ENCODE measurements at regions not wholly inside any gene's neighbourhood (a gene's known extent, or its start where the extent isn't known, plus 50 kb on each side); places are given as distances from the start of the nearest gene placed in this dataset.
"Not testable (repeated sequence)": the region's sequence is repeated elsewhere in the genome, so short reads cannot be mapped to it uniquely, and the experiment has no call there.

DNA sequence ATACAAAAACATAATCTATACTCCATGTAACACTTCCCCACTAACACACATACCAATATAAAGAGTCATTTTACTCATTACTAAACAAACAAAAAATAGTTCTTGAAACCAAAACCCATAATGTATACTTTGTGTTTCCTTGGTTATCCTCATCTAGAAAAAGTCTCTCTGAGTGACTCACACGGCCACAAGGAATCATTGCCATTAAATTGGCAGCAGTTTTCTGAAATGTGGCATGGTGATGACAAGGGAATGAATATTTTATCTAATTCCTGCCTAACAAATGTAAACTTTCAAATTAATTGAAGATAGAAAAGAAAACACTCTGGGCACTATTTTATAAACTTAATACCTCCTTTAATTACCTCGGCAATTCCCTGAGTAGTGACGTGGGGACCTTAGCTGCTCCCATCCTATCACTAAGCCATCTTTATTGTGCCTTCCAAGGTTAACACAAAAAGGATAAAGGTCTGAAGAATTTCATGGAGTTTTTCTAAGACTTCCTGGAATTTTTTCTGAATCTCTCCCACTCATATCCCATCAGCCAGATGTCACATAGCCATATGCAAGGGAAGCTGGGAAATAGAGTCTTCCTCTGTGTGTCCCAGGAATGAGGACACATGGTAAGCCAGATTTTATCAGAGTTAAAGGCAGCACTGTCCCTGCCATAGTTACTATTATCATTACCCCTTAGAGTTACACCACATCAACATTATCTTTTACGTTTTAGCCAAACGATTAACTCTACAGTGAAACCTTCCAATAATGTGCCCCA, 857.2 kb upstream of the TENM4 start:
- DNase-seq (ENCODE audit: low read depth, low spot score) = peak; percentile 80

DNA sequence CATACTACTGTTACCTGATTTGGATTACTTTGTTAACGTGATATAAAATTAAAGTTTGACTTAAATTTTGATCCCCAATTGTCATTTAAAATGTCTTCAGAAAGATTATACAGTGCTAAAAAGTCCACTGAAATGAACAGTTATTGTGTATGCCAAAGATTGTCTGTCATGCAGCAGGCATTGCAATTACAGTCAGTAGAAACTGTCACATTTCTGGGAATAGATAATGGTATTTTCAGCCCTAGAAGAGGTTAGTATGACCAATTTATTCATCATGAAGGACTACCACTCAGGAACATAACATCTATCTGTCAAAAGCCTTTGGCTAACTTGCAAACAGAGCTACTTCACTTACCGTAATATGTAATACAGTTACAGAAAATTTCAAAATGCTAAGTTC, 852.5 kb upstream of the TENM4 start:
- no peak for DNase-seq (ENCODE audit: low read depth, low spot score)

DNA sequence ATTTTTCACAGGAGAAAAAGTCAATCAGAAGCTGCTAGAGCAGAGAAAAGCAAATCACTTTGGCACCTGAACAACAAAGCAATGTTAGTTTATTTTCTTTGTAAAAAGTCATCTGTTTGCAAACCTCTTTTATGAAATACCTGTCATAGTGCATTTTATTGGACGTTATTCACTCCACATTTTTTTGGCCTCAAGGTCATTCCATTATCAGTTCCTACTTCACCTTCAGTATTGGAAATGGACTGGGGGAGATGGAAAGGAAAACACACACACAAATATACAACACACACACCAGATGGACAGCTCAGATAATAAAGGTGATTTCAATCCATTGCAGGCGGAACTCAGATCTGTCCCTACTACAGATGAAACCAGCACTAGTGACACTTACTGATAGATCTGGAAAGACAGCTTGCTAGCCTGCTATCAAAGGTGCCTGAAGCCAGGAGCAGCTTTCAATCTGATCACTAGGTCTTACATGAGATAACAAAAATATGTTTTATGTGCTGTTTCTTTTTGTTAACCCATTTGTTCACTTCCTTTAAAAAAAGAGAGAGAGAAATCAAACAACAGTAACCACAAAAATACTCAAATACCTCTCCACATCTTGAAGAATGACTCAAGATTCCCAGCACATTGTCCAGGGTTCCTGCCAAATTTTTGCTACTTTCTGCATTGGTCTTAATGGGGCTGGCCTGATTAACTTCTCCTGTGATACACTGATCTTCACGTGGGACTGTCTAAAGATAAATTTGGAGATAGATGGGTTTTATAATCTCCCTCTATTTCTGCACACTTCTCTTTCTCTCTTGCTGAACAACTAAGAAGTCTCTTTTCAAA, 844.3 kb upstream of the TENM4 start:
- DNase-seq (ENCODE audit: low read depth, low spot score) = peak; percentile 77

DNA sequence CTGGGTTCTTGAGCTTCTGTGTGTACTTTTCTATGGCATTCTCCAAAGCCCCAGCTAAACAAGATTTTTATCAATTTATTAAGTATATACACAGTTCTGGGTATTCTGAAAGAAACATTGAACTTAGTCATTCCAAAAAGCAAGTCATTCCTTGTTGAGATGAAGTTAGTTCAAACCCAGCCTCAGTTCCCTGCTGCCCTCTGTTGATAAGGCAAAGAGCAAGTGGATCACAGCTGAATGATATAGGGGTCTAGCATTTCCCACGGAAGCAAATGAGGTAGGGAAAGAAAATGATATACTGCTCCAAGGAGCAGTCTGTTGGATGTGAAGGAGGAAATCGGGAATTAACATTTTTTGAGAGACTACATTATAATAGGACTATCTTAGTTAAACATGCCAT, 841.8 kb upstream of the TENM4 start:
- DNase-seq (ENCODE audit: low read depth, low spot score) = no peak

DNA sequence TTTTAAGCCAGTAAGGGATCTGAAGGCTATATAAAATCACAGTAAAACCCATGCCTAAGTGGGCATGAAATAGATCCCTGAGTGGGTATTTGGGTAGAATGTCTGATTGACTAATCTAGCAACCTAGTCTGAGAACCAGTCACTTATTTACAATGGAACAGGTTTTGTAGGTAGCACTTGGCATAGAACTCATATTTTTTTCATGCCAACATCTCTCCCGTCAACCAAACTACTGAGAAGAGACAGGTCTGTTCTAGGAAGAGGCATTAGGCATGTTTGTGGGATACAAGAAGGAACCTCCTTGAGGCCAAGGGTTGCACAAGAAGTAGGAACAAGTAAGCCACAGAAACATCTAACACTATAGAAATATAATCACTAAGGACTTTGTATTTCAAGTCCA, 840.4 kb upstream of the TENM4 start:
- no peak for DNase-seq (ENCODE audit: low read depth, low spot score)

DNA sequence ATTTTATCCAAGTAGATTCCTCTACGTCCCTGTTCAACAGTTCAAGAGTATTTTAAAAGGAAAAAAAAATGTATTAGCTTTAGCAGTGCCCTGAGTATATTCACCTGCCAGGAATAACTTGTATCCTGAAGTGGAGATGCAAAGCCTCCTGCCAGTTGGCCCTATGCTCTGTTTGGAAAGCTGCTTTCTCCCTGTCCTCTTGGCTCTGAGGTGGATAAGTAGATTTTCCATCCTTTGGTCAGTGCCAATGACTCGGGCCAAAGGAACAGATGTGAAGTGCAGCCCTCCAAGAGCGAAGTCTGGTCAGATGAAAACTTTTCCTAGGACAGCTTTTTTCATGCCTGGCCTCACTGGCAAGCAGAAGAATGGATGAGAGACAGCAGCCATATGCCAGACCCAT, 839.9 kb upstream of the TENM4 start:
- no peak for DNase-seq (ENCODE audit: low read depth, low spot score)

DNA sequence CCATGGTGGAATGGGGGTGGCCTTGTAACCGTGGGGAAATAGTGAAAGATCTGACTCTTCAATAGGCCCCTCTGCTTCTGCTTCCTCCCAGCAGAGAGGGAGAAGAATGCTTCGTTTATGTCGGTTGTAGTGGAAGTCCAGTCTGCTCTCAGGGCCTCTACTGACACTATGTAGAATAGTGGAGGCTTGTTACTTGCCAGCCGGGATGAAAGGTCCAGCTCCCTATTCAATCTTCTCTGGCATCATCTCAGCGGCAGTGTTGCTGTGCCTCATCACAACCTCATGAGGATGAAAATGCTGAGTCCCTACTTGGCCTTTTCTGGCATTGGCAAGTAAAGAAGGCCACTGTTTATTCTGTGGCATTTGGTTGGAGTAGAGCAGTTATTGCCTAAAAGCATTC, 820.9 kb upstream of the TENM4 start:
- DNase-seq (ENCODE audit: low read depth, low spot score) = no peak

DNA sequence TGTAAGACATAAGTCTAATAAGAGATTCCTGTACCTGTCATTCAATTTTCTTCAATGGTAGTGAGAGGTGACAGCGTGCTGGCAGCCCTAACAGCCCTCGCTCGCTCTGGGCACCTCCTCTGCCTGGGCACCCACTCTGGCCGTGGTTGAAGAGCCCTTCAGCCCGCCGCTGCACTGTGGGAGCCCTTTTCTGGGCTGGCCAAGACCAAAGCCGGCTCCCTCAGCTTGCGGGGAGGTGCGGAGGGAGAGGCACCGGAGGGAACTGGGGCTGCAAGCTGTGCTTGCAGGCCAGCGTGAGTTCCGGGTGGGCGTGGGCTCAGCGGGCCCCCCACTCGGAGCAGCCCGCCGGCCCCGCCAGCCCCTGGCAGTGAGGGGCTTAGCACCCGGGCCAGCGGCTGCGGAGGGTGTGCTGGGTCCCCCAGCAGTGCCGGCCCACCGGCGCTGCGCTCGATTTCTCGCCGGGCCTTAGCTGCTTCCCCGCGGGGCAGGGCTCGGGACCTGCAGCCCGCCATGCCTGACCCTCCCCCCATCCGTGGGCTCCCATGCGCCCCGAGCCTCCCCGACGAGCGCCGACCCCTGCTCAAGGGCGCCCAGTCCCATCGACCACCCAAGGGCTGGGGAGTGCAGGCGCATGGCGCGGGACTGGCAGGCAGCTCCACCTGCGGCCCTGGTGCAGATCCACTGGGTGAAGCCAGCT, 816.6 kb upstream of the TENM4 start:
- DNase-seq (ENCODE audit: low read depth, low spot score) = not testable (repeated sequence)

DNA sequence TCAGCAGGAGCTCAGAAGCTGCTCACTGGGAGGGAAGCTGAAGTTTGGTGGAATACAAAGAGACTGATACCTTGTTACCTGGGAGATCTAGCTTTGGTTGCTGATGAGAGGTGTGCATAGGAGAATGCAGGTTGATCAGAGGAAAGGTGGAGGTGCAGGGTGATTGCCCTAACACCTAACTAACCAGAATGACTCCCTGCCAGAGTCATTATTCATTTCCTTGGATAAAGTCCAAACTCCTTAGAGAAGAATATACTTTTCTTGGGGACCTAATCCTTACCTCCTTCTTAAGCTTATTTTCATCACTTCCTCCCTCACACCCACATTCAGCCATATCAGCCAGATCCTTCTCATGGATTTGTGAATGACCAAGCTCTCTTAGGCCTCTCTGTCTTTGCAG, 814.2 kb upstream of the TENM4 start:
- DNase-seq (ENCODE audit: low read depth, low spot score) = no peak

DNA sequence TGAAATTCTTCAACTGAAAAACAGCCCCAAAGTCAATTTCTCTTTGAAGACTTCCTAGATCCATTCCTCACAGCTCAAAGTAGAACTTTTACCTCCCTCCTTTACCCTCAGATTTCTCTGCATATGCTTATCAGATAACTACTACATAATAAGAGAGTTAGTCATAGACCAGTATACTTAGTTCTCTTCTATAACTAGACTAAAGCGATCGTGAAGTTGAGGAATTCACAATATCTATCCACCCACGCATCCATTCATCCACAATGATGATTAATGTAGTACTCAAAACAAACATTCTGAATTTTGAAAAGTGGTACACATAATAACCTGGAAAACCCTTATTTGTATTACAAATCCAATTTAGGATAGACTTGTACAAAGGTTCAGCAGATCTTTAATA, 800.9 kb upstream of the TENM4 start:
- DNase-seq (ENCODE audit: low read depth, low spot score) = peak; percentile 37

DNA sequence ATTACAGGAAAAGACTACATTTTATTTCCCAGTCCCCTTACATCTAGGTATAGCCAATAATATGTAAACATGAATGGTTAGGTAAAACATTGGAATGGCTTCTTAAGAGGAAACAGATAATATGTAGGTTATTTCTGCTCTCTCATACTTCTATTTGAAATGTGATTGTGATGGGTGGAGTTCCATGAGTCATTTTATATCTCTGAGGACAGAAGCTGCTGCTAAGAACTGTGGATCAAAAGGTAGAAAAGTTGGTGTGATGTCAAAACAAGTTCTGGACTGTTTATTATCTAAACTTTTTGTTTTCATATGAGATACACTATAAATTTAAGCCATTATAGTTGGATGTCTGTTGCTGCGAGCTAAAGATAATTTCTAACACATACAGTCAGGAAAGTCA, 799.4 kb upstream of the TENM4 start:
- DNase-seq (ENCODE audit: low read depth, low spot score) = no peak

DNA sequence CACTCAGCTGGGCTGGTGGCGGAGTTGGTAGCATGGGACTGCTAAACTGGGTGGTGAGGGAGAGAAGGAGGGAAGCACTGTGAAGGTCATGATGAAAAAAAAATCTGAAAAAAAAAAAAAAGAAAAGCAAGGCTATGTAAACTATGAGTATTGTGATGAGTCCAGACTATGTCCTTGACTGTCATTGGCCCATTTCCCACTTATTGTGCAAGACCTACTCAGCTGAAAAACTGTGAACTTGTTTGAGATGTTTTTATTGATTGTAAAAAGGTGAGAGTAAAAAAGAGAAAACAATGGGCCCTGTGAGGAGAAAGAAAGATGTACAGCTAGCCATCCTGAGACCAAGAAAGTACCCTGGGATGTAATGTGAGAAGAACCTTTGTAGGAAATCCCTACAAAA, 798.4 kb upstream of the TENM4 start:
- DNase-seq (ENCODE audit: low read depth, low spot score) = no peak

DNA sequence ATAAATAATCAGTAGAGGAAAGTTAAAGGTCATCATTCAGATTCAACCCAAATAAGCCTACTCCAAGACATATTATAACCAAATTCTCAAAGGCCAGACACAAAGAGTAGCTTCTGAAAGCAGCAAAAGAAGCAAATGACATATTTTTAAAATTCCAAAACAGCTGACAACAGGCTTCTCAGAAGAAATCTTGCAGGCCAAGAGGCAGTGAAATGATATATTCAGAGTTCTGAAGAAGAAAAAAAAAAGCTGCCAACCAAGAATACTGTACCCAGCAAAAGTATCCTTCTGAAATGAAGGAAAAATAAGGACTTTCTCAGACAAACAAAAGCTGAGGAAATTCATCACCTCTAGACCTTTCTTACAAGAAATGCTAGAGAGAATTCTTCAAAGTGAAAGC, 787.1 kb upstream of the TENM4 start:
- no peak for DNase-seq (ENCODE audit: low read depth, low spot score)

DNA sequence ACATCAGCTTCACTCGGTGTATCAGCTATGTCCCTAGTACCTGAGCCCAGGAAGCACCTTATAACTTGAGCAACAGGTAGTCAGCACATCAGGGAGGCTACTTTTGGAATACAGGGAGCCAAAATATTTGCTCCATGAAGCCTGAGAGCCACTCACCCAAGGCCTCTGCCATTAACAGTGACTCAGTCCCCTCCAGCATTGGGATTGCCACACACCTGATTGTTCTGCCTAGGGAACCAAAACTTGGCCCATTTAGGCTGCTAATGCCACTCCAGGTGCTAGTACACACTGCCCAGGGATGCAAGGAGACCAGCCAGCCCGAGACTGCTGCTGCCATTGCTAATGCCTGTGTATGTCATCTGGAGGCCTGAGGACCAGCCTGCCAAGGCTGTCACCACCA, 773.6 kb upstream of the TENM4 start:
- DNase-seq (ENCODE audit: low read depth, low spot score) = no peak

DNA sequence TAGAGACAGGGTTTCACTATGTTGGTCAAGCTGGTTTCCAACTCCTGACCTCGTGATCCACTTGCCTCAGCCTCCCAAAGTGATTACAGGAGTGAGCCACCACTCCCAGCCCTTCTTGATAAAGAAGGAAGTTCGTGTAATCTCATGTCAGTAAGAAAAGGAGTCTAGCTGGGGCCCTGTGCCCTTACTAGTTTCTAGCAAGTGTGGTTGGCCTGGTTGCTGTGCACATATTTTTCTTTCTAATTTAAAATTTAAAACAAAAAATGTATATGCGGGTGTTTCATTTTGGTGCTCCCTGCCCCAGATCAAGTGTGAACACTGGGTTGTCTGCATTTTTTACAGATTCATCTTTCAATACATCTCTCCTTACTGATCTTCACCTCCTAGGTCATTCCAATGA, 770.8 kb upstream of the TENM4 start:
- no peak for DNase-seq (ENCODE audit: low read depth, low spot score)

DNA sequence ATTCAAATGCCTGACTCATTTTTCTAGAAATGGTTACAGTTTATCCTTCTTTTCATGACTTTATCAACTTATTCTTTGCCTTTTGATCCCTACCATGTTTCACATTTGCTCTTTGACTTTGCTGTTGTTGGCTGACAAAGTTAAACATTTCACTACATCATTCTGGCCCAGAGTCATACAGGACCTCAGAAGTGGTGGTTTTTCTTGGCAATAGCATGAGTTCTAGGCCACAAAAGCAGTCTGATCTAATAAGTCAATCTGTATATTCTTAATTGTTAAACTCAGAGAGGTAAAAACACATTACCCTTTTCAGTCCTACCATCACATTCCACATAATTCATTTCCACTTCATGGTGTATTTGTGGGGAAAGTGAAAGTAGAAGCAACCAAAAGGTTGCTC, 763.2 kb upstream of the TENM4 start:
- peak; percentile 76 for DNase-seq (ENCODE audit: low read depth, low spot score)

DNA sequence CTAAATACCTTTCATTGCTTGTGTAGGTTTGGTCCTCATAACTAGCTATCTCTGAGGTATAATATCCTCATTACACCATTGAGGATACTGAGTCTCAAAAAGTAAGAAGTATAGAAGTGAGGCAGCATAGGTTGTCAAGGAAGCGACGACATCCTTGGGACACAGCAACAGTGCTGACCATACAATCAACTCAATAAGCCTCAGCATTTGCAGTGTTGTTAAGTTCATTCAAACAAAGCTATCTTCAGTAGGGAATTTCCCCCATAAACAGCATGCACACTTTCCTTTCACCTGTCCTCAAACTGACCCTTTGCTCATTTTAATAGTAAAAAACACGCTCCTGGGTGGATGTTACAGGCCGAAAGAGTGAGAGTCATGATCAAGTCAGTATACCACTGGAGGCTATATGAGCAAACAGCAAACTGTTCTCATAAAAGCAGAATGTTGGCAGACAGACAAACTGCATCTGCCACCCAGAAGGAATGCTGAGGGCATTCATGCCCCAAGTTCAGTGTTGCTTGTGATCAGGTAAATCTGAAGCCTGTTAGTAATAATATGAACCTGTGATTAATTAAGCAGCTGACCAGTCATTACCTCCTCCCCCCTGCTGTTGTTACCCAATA, 756.2 kb upstream of the TENM4 start:
- DNase-seq (ENCODE audit: low read depth, low spot score) = no peak

DNA sequence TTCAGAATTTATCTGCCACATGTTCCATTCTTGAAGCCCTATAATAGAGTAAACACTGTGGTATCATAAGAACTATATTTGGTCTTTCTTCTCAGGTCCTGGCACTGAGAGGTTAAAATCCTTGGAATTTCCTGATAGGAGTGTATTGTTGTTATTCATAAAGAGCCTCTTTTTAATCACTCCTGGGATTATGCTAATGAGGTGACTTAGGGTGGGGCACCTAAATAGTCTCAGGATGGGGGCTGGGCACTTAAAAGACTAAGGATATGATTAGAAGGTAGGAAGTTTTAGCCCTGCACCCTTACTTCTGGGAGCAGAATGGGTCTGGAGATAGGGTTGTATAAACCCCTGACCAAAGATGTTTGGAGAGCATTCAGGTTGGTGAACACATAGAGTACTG, 755.2 kb upstream of the TENM4 start:
- DNase-seq (ENCODE audit: low read depth, low spot score) = no peak

DNA sequence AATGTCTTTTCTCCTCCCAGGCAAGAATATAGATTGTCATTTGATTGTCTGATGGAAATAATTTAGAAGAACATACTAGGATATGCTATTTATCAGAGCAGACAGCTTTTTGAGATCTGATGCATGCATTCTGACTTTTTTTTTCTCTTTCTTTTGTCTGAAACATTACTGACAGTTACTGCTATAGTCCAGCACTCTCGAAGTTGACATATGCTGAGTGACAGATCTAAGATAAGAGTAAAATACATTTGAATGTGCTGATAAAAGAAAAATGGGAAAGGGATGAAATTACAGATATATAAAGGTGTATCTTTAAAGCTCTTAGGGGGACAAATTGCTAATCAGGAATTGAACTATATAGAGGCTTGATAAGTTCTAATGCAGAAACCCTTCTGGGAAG, 753.8 kb upstream of the TENM4 start:
- no peak for DNase-seq (ENCODE audit: low read depth, low spot score)

DNA sequence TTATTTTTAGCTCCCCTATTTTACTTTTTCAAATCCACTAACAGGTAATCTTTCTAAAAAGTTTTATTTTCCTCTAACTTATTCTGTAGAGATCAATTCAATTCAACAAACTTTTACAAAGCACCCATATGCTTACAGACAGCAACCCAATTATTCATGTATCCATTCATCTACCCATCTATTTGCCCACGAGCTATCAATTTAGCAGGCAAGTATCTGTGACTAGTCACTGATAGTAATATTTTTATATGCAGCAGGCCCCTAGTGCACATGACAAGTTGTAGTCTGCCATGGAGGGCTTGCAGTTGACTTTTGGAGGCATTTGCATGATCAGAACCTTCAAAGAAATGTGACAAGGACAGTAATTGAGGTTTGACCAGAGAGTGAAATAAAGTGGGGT, 753.2 kb upstream of the TENM4 start:
- no peak for DNase-seq (ENCODE audit: low read depth, low spot score)

DNA sequence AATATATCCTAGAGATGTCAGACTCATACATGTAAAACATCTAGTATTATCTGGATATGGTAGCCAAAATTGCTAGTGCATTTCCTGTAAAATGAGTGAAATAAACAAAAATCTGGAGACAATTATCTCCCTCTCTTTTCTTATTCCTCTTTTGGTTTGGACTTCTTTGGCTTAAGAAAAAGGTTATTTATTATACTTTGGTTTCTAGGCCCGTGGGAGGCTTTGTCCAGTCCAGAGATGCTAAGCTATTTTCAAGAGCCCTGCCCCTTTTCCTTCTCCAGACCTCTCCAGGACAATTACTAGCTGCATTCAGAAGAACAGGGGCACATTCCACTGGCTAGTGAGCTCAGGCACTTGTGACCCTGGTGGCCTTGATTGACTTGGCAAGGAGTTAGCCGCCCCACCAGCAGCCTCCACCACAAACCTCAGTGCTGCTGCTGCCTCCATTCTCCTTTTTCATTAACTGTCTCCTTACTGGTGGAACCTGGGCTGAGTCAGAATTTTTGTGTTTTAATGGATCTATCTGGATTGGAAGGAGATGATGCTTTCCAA, 747.3 kb upstream of the TENM4 start:
- DNase-seq (ENCODE audit: low read depth, low spot score) = no peak

DNA sequence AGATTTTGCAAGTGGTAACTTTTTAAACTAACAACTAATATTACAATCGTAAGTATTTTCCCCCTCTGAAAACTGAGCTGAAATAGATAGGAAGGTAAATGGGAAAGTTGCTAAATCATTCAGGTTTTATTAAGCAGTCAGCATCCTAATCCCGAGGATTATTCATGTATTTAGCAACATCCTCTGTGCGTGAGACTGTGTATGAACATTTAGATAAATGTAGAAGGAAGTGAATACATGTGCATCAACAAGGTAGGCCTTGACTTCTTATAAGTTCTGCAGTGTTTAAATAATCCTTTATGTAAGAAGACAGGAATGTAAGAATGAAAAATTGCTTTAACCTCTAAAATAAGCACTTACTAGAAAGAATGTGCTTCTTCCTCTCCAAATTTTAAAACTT, 745.9 kb upstream of the TENM4 start:
- DNase-seq (ENCODE audit: low read depth, low spot score) = no peak
